Small intestine (tissue), 7 donors: ENCODE measurements at regions not wholly inside any gene's neighbourhood (a gene's known extent, or its start where the extent isn't known, plus 50 kb on each side); places are given as distances from the start of the nearest gene placed in this dataset.

ENCODE experiments used
- DNase-seq, 2 donors: peaks; one replicate each; pipeline versions ENCODE4 v3.0.0 to v3.0.0-alpha.2; 2013
- FAIRE-seq: peaks from 2 replicates; lab custom pipeline; 2012; peaks lifted over from hg19 to GRCh38; lab: Jason Lieb, UNC
- H3K27ac ChIP-seq, 3 donors: one replicate each; pipeline ENCODE4 v1.5.1; 2013; ENCODE audit warnings: low read length in 2 of 3, mild to moderate bottlenecking in 2 of 3, control low read depth in 1 of 3, inconsistent platforms in 1 of 3, low read depth in 1 of 3, moderate library complexity in 1 of 3
- H3K27me3 ChIP-seq, 3 donors: one replicate each; pipeline ENCODE4 v1.6.1; 2013; ENCODE audit warnings: low read length in 3 of 3, inconsistent platforms in 1 of 3; ENCODE audit not compliant: control insufficient read depth in 3 of 3, insufficient read depth in 3 of 3
- H3K36me3 ChIP-seq, 3 donors: one replicate each; pipeline ENCODE4 v1.6.1; 2013; ENCODE audit warnings: low read length in 3 of 3, inconsistent platforms in 1 of 3, low read depth in 1 of 3, mild to moderate bottlenecking in 1 of 3, moderate library complexity in 1 of 3; ENCODE audit not compliant: control insufficient read depth in 3 of 3, insufficient read depth in 2 of 3
- H3K4me1 ChIP-seq, 3 donors: one replicate each; pipeline ENCODE4 v1.6.1; 2013; ENCODE audit warnings: low read length in 2 of 3, inconsistent platforms in 1 of 3, low read depth in 1 of 3, mild to moderate bottlenecking in 1 of 3, moderate library complexity in 1 of 3; ENCODE audit not compliant: control insufficient read depth in 3 of 3, insufficient read depth in 2 of 3
- H3K4me3 ChIP-seq, 3 donors: one replicate each; pipeline ENCODE4 v1.5.1; 2013; ENCODE audit warnings: low read length in 3 of 3, control low read depth in 1 of 3, inconsistent platforms in 1 of 3, low read depth in 1 of 3, mild to moderate bottlenecking in 1 of 3, moderate library complexity in 1 of 3
- H3K9me3 ChIP-seq, 2 donors: one replicate each; pipeline ENCODE4 v1.6.1; 2013; ENCODE audit warnings: low read depth in 1 of 2, low read length in 1 of 2; ENCODE audit not compliant: control insufficient read depth in 2 of 2, insufficient read depth in 1 of 2
- WGBS, 3 donors: extraction: QIAGEN DNeasy Blood & Tissue Kit; methylation state at CpG; one replicate each; pipeline ENCODE4 v1.1.7; 2013; 5-methylcytosine and 5-hydroxymethylcytosine counted together
- donor health status: healthy with polysubstance abuse.
- donor health status: control.
- donor health status: control.
- donor health status: Bipolar disorder and iron deficiency.
- donor health status: healthy.

- 37 to 50% (median 41%) methylated on average over 3 of the region's 3 CpGs for WGBS, 3 donors
- Histone ChIP-seq H3K27ac (no peak overlapping the region), H3K27me3 (peaks cover 0 to 2% (median 2%) of the 10 kb centered on the region in 3 donors), H3K4me3 (no peak overlapping the region), H3K36me3 (no peaks in the 10 kb centered on the region), H3K4me1 (no peaks in the 10 kb centered on the region), H3K9me3 (no peaks in the 10 kb centered on the region)
- DNase-seq, result no peak
- no peak for FAIRE-seq
These were observed 140.5 kb upstream of the IRX4 start for GRCh38 chr5:2023196-2023595.

DNA sequence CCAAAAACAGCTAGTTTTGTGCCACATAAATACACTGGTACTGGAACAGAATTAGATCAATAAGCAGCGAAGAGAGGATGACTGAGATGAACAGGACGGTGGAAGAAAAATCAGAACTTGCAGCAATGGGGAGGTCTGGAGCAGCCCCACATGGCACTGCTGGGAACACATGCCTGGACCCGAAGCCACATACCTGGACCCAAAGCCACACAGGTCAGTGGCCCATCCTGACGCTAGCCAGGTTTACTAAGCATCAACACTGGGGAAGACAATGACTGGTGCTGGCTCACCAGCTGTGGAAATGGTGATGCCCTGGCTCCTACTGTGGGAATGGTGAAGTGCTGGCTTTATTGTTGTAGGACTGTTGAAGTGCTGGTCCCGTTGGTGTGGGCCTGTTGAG lies 139.7 kb upstream of the IRX4 start:
- 75 to 82% (median 82%) methylated on average over 5 of the region's 5 CpGs for WGBS, 3 donors
- no peak for FAIRE-seq
- no peaks in the 10 kb centered on the region for H3K36me3 ChIP-seq

GRCh38 chr5:2021484-2022176 lies 138.9 kb upstream of the IRX4 start:
- no peak for DNase-seq
- Histone ChIP-seq H3K27me3 (peaks cover 0 to 2% (median 0%) of the 10 kb centered on the region in 3 donors), H3K4me1 (no peaks in the 10 kb centered on the region), H3K27ac (no peak overlapping the region), H3K4me3 (no peak overlapping the region), H3K9me3 (no peaks in the 10 kb centered on the region), H3K36me3 (no peaks in the 10 kb centered on the region)
- 82 to 84% (median 83%) methylated on average over 14 of the region's 14 CpGs for WGBS, 3 donors
- FAIRE-seq, result no peak

More for the DNA sequence above, 139.7 kb upstream of the IRX4 start:
- no peak overlapping the region for H3K27ac ChIP-seq
- H3K4me1 ChIP-seq, result no peaks in the 10 kb centered on the region
- H3K4me3 ChIP-seq, result no peak overlapping the region
- no peaks in the 10 kb centered on the region for H3K9me3 ChIP-seq
- DNase-seq, result no peak
- peaks cover 0 to 2% (median 0%) of the 10 kb centered on the region in 3 donors for H3K27me3 ChIP-seq

- DNase-seq (no peak), FAIRE-seq (no peak)
- peaks cover 0 to 2% (median 0%) of the 10 kb centered on the region in 3 donors for H3K27me3 ChIP-seq
- no peaks in the 10 kb centered on the region for H3K36me3 ChIP-seq
- 74 to 88% (median 84%) methylated on average over 11 of the region's 11 CpGs for WGBS, 3 donors
- H3K4me1 ChIP-seq, result no peaks in the 10 kb centered on the region
- no peaks in the 10 kb centered on the region for H3K9me3 ChIP-seq
- H3K27ac ChIP-seq, result no peak overlapping the region
- no peak overlapping the region for H3K4me3 ChIP-seq
These were observed 138.0 kb upstream of the IRX4 start for GRCh38 chr5:2020730-2021129.

DNA sequence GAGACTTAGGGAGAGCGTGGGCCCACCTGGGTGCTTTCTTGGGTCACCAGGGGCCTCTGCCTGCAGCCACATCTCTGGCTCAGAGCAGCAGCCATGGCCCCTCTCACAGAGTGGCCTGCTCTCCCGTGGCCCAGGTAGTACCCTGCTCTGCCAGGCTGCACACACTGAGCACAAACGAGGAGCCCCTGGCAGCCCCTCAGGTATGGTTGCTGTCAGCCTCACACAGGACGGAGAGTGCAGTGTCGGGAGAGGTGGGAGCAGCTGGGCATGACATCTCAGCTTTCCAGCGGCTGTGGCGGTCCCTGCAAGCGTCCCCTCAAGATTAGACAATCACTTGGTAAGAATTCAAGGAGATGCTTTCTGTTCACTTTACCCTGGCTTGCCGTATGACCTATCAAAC lies 137.0 kb upstream of the IRX4 start:
- no peak overlapping the region for H3K4me3 ChIP-seq
- DNase-seq (no peak), FAIRE-seq (no peak)
- no peaks in the 10 kb centered on the region for H3K36me3 ChIP-seq
- WGBS, 3 donors, result 67 to 79% (median 73%) methylated on average over 9 of the region's 9 CpGs
- H3K9me3 ChIP-seq, result no peaks in the 10 kb centered on the region
- H3K27me3 ChIP-seq, result peaks cover 0 to 2% (median 0%) of the 10 kb centered on the region in 3 donors
- H3K27ac ChIP-seq, result no peak overlapping the region
- H3K4me1 ChIP-seq, result no peaks in the 10 kb centered on the region

DNA sequence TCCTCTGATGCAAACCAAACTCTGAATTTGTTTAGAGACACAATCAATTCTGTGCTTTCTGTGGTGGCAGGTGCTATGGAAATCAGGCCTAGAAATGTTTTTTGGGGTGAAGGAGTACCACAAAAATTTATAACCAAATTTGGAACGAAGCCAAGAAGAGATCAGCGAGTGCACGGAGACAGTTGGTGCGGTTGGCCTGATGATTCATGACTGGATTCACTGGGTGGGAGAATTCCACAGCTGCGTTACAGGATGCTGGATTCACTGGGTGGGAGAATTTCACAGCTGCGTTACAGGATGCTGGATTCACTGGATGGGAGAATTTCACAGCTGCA lies 135.6 kb upstream of the IRX4 start:
- H3K27me3 ChIP-seq, result peaks cover 0 to 2% (median 0%) of the 10 kb centered on the region in 3 donors
- H3K27ac ChIP-seq, result no peak overlapping the region
- WGBS, 3 donors, result 50 to 61% (median 61%) methylated on average over 6 of the region's 6 CpGs
- H3K36me3 ChIP-seq, result no peaks in the 10 kb centered on the region
- H3K9me3 ChIP-seq, result no peaks in the 10 kb centered on the region
- H3K4me1 ChIP-seq, result no peaks in the 10 kb centered on the region
- DNase-seq (no peak), FAIRE-seq (no peak)
- H3K4me3 ChIP-seq, result no peak overlapping the region

GRCh38 chr5:2017540-2018389 lies 135.0 kb upstream of the IRX4 start:
- H3K36me3 ChIP-seq, result no peaks in the 10 kb centered on the region
- 77 to 80% (median 80%) methylated on average over 20 of the region's 20 CpGs for WGBS, 3 donors
- no peak for FAIRE-seq

GRCh38 chr5:2015961-2016360 lies 133.2 kb upstream of the IRX4 start:
- Histone ChIP-seq H3K27me3 (no peaks in the 10 kb centered on the region), H3K4me1 (no peaks in the 10 kb centered on the region), H3K27ac (no peak overlapping the region), H3K9me3 (no peaks in the 10 kb centered on the region), H3K36me3 (no peaks in the 10 kb centered on the region), H3K4me3 (no peak overlapping the region)
- DNase-seq, result no peak
- 58 to 67% (median 61%) methylated on average over 8 of the region's 8 CpGs for WGBS, 3 donors
- no peak for FAIRE-seq

More at GRCh38 chr5:2017540-2018389, 135.0 kb upstream of the IRX4 start:
- peaks cover 0 to 2% (median 0%) of the 10 kb centered on the region in 3 donors for H3K27me3 ChIP-seq
- no peak overlapping the region for H3K27ac ChIP-seq
- no peaks in the 10 kb centered on the region for H3K9me3 ChIP-seq
- H3K4me3 ChIP-seq, result no peak overlapping the region
- H3K4me1 ChIP-seq, result no peaks in the 10 kb centered on the region
- peak; percentile 4 to 20 for DNase-seq
